H1 (cell line): ENCODE measurements at regions not wholly inside any gene's neighbourhood (a gene's known extent, or its start where the extent isn't known, plus 50 kb on each side); places are given as distances from the start of the nearest gene placed in this dataset.

Experiments used
- EZH2 ChIP-seq: fragments of 200-600 bp; sonication (generic); IDR thresholded peaks from 2 replicates; pipeline ENCODE4 v1.7.1; 2012; ENCODE audit warnings: low read depth, mild to moderate bottlenecking, moderate library complexity, low read length, inconsistent platforms; ENCODE audit not compliant: severe bottlenecking
- HDAC6 ChIP-seq: IDR thresholded peaks from one replicate; pipeline ENCODE4 v1.7.1; 2012; ENCODE audit warnings: low read depth, mild to moderate bottlenecking, inconsistent platforms, low read length, moderate library complexity
- RNF2 ChIP-seq: fragments of 200-900, 300-1000 bp; sonication (generic); IDR thresholded peaks from 2 replicates; pipeline ENCODE4 v1.7.1; 2016; ENCODE audit warnings: borderline replicate concordance, low read depth, mild to moderate bottlenecking, antibody characterized with exemption, low read length; ENCODE audit not compliant: poor library complexity, severe bottlenecking; ENCODE audit errors: missing control alignments
- SAP30 ChIP-seq: fragments of 300-600 bp; sonication (generic); IDR thresholded peaks from 2 replicates; pipeline ENCODE4 v1.7.1; 2012; ENCODE audit warnings: low read length, moderate library complexity, mild to moderate bottlenecking, inconsistent platforms; ENCODE audit not compliant: insufficient read depth, insufficient replicate concordance
- SUZ12 ChIP-seq: fragments of 200-600 bp; sonication (generic); IDR thresholded peaks from 2 replicates; pipeline ENCODE4 v1.6.1; 2012; ENCODE audit warnings: mild to moderate bottlenecking, inconsistent platforms, low read length, moderate library complexity, mixed read lengths
- YY1 ChIP-seq: IDR thresholded peaks from 2 replicates; pipeline ENCODE4 v1.6.1; 2011; ENCODE audit warnings: low read depth, mild to moderate bottlenecking, low read length
- TF ChIP-seq, protein P1 (sequence below): fragments of 300-600 bp; sonication (generic); IDR thresholded peaks from 2 replicates; pipeline ENCODE4 v1.7.1; 2012; ENCODE audit warnings: low read length, moderate library complexity, mild to moderate bottlenecking, inconsistent platforms; ENCODE audit not compliant: insufficient replicate concordance
- TF ChIP-seq, protein P2 (sequence below): IDR thresholded peaks from 2 replicates; pipeline ENCODE4 v1.6.1; 2012; ENCODE audit warnings: inconsistent platforms

DNA sequence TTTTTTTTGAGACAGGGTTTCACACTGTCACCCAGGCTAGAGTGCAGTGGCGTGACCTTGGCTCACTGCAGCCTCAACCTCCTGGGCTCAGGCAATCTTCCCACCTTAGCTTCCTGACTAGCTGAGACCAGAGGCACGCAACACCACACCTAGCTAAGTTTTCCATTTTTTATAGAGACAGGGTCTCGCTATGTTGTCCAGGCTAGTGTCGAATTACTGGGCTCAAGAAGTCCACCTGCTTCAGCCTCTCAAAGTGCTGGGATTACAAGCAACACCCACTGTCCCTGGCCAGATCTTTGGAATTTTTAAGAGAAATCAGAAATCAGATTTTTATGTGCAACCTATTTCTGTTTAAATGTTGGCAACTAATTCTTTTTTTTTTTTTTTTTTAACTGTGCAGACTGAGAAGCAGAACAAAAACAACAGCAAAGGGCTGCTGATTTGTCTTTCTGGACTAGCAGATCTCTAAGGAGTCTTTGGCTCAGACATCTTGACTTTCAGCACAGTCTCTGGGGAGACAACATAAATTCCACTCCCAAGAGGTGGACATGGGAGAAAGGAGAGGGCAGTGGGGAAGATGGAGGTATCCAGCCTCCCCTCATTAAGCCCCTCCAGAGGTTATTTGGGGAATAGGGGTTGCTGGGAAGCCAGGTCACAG, 54.4 kb upstream of the FABP6 start (continued):
- TF ChIP-seq, protein P1, sequence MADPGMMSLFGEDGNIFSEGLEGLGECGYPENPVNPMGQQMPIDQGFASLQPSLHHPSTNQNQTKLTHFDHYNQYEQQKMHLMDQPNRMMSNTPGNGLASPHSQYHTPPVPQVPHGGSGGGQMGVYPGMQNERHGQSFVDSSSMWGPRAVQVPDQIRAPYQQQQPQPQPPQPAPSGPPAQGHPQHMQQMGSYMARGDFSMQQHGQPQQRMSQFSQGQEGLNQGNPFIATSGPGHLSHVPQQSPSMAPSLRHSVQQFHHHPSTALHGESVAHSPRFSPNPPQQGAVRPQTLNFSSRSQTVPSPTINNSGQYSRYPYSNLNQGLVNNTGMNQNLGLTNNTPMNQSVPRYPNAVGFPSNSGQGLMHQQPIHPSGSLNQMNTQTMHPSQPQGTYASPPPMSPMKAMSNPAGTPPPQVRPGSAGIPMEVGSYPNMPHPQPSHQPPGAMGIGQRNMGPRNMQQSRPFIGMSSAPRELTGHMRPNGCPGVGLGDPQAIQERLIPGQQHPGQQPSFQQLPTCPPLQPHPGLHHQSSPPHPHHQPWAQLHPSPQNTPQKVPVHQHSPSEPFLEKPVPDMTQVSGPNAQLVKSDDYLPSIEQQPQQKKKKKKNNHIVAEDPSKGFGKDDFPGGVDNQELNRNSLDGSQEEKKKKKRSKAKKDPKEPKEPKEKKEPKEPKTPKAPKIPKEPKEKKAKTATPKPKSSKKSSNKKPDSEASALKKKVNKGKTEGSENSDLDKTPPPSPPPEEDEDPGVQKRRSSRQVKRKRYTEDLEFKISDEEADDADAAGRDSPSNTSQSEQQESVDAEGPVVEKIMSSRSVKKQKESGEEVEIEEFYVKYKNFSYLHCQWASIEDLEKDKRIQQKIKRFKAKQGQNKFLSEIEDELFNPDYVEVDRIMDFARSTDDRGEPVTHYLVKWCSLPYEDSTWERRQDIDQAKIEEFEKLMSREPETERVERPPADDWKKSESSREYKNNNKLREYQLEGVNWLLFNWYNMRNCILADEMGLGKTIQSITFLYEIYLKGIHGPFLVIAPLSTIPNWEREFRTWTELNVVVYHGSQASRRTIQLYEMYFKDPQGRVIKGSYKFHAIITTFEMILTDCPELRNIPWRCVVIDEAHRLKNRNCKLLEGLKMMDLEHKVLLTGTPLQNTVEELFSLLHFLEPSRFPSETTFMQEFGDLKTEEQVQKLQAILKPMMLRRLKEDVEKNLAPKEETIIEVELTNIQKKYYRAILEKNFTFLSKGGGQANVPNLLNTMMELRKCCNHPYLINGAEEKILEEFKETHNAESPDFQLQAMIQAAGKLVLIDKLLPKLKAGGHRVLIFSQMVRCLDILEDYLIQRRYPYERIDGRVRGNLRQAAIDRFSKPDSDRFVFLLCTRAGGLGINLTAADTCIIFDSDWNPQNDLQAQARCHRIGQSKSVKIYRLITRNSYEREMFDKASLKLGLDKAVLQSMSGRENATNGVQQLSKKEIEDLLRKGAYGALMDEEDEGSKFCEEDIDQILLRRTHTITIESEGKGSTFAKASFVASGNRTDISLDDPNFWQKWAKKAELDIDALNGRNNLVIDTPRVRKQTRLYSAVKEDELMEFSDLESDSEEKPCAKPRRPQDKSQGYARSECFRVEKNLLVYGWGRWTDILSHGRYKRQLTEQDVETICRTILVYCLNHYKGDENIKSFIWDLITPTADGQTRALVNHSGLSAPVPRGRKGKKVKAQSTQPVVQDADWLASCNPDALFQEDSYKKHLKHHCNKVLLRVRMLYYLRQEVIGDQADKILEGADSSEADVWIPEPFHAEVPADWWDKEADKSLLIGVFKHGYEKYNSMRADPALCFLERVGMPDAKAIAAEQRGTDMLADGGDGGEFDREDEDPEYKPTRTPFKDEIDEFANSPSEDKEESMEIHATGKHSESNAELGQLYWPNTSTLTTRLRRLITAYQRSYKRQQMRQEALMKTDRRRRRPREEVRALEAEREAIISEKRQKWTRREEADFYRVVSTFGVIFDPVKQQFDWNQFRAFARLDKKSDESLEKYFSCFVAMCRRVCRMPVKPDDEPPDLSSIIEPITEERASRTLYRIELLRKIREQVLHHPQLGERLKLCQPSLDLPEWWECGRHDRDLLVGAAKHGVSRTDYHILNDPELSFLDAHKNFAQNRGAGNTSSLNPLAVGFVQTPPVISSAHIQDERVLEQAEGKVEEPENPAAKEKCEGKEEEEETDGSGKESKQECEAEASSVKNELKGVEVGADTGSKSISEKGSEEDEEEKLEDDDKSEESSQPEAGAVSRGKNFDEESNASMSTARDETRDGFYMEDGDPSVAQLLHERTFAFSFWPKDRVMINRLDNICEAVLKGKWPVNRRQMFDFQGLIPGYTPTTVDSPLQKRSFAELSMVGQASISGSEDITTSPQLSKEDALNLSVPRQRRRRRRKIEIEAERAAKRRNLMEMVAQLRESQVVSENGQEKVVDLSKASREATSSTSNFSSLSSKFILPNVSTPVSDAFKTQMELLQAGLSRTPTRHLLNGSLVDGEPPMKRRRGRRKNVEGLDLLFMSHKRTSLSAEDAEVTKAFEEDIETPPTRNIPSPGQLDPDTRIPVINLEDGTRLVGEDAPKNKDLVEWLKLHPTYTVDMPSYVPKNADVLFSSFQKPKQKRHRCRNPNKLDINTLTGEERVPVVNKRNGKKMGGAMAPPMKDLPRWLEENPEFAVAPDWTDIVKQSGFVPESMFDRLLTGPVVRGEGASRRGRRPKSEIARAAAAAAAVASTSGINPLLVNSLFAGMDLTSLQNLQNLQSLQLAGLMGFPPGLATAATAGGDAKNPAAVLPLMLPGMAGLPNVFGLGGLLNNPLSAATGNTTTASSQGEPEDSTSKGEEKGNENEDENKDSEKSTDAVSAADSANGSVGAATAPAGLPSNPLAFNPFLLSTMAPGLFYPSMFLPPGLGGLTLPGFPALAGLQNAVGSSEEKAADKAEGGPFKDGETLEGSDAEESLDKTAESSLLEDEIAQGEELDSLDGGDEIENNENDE: no peak
- no peak for TF ChIP-seq SUZ12
- TF ChIP-seq, protein P2, sequence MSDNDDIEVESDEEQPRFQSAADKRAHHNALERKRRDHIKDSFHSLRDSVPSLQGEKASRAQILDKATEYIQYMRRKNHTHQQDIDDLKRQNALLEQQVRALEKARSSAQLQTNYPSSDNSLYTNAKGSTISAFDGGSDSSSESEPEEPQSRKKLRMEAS: no peak
- no peak for TF ChIP-seq EZH2
- no peak for TF ChIP-seq HDAC6
- TF ChIP-seq RNF2: no peak
- TF ChIP-seq SAP30: no peak
- no peak for TF ChIP-seq YY1
